NCI-H2107 (cell line): ENCODE measurements at regions not wholly inside any gene's neighbourhood (a gene's known extent, or its start where the extent isn't known, plus 50 kb on each side); places are given as distances from the start of the nearest gene placed in this dataset.

Source experiments
- DNase-seq: peaks from one replicate; lab custom pipeline; 2025; lab: John Stamatoyannopoulos, UW

DNA sequence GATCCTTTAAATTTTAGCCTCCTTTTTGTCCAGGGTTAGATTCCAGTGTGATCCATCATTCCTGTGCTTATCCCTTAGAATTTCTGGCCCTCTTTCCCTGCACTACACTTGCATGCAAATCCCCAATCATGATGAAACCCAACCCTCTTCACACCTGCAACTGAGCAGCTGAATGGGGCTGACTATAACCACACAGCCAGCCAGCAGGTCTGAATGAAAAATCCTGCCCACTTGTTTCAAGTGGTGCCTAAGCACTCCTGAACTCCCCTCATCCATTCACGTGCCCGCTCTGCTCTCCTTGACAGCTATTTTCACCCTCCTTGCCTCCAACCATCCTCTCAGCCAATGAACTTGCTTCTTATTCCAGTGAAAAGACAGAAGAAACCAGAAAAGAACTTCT, 80.5 kb upstream of the AFF3 start:
- DNase-seq, result peak; percentile 88

DNA sequence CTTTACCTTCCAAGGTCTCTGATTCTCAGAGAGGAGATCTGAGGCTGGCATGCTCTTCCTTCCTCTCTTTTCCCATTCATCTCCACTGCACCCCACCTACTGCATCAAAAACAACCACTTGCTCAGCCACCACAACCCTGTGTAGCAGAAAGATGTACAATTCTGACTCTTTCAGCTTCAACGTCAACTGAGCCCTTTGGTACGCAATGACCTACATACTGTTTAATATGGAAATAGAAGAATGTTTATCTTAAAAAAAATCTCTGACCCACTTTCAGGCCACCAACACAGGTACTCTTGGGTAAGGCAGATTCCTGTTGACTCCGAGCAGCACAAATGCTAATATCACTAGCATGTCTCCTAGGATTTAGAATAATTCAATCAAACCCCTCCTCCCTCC, 76.2 kb upstream of the AFF3 start:
- DNase-seq, result no peak

DNA sequence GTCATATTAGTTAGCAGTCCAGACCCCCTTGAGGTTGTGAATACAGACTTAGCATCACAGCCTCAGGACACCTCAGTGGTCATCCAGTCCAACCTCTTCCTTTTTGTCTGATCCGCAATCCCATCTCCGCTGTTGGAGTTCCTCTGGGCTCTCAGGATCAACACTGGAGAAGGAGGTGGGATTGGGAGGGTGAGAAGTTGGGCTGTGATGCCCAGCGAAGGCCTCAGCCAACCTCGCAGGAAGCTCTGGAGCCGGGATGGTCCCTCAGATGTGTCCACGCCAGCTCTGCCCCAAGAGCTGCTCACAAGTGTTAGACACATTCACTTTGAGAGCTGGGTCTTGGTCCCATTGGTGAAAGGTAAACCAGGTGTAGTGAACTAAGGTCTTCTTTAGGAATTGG, 74.9 kb upstream of the AFF3 start:
- no peak for DNase-seq

DNA sequence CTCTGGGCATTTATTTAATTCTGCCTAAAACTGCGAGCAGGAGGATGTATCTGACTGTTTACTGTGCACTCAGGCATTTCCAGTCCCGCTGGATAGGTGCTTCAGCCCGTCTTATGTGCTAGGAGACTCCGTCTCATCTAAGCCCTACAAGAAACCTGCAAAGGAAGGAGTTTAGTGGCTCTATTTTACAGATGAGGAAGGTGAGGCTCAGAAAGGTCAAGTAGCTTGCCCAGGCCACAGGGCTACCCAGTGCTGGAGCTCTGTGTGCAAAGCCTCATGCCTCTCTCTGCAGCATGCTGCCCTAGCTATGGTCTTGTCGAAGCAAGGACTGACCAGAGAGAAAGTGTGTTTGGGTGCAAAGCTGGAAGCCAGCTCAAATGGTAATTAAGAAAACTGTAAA, 73.6 kb upstream of the AFF3 start:
- no peak for DNase-seq

DNA sequence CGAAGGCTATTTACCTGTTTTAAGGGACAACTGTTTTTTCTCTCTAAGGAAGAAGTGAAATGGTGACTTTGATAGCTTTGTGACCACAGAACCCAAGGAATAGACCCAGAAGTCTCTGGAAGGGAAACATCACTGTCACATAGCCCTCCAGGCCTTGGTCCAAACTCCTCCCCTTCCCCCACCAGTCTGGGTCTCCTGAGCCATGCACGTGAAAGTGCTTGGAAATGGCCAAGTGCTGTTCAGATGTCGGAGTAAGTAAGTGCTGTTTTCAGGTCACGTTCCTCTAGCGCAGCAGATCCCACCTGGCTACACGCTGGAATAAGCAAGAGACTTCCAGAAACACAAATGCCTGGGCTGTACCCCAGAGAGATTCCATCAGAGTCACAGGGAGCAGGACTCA, 73.0 kb upstream of the AFF3 start:
- no peak for DNase-seq

DNA sequence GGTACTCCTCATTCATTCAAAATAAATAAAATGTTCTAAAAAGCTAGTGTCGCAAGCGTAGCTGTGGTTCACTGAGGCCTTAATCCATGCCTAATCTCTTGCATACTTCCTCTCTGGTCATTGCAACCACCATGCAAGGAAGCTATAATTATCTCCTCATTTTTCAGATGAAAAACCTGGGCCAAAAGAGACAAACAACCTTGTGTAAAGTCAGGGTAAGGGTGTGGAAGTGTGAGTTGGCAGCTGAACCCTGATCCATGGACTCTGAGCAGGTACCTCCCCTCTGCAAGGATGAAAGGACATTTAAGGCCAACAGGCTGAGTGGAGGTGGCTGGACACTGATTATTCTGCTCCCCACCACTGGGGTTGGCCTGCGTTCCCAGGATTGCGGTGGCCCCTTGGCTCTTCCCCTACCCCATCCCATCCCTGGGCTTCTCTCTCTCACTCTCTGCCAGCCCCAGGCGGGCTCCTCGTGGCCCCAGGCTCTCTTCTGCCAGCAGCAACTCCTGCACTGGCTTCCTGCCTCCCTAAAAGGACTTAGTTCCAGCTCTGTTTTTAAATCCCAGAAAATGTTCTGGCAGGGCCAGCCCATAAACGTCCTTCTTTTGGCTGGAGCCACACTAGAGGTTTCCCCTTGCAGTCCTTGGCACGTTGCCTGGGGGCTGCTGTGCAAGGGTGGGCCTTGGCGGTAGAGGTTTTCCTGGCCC, 72.0 kb upstream of the AFF3 start:
- DNase-seq, result no peak

DNA sequence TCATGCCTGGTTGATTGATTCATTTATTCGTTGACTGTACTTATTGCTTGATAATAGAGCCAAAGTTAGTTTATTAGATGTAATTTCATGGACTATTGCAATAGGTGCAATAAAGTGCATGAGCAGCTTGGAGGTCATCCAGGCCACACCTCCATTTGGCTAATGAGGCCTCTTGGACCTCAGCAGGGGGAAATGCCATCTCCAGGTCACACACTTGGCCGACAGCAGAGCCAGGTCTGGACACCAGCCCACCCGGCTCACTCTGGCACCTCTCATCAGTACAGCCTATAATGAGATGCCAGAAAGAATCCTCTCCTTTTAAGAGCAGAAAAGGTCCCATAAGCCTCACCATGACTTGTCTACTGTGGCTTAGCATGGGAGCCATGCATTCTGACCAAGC, 71.2 kb upstream of the AFF3 start:
- no peak for DNase-seq

DNA sequence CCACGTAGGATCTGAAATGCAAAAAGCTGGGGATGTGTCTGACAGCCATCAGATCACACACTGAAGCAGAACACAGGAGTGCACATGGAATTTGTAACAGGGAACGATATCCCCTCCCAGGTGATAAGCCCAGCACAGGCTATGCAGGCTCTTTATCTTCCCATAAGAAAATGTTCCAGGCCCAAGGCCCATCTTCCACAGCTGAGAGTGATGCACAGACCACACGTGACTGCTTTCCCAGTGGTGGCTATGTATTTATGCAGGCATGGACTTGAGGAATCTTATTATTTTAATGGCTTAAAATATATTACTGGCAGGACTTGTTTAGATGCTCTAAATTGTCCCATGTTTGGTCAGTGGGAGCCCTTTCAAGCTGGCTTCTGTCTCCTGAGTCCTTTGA, 70.5 kb upstream of the AFF3 start:
- no peak for DNase-seq

DNA sequence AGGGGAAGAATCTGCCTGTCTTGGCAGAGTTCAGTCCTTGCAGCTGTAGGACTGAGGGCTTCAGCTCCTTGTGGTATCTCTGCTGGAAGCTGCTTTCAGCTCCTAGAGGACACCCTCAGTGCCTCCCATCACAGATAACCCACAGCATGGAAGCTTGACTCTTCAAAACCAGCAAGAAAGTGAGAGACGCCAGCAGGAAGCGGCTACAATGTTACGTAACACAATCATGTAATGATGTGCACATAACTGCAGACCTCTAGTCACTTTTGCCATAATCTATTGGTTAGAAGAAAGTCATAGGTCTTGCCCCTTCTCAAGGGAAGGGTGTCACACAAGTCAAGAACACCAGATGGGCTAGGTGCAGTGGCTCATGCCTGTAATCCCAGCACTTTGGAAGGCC, 69.1 kb upstream of the AFF3 start:
- DNase-seq, result no peak

DNA sequence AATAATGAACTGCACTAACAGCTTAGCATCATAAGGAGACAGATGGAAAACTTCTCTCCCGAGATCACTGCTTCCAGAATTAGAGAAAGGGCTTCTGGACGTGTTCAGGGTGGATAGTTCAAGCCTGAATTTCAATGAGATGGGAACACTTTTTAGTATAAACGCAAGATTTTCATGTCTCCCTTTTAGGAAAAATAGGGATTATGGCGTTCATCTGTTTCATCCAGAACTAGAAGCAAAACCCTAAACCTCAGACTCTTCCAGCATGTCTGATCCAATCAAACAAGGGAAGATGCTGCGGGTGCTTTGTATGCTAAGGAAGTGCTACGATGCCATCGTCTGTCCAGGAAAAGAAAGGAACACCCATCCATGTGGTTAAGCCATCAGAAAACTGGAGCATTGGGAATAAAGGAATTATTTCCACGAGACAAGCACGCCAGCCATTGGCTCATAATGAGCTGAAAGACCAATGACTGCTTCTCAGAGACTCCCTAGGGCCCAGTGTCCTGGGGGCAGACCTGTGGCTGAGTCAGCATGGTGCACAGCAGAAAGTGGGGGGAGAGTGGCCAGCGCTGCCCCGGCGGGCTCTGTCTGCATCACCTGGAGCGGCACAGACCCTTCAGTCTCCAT, 65.9 kb upstream of the AFF3 start:
- no peak for DNase-seq

DNA sequence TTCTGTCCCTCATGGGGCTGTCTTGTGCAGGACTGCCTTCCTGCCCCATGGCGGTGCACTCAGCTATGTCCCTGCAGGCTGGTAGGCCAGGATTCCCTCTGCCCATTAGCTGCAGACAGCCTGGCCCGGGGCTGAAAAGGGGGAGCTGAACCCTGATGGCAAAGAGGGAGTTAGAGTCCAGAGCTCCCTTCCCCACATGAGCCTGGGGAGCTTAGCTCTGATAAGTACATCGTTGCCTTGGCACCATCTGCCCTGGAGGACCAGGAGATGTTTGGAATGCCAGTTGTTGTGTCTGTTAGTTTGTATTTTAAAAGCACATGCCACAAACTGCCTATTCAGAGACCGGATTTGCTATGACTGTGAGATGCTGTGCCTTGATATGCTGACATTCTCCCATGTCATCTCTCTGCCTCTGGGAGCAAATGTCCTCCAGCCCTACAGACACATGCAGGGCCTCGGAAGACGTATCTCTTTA, 65.1 kb upstream of the AFF3 start:
- DNase-seq, result no peak

DNA sequence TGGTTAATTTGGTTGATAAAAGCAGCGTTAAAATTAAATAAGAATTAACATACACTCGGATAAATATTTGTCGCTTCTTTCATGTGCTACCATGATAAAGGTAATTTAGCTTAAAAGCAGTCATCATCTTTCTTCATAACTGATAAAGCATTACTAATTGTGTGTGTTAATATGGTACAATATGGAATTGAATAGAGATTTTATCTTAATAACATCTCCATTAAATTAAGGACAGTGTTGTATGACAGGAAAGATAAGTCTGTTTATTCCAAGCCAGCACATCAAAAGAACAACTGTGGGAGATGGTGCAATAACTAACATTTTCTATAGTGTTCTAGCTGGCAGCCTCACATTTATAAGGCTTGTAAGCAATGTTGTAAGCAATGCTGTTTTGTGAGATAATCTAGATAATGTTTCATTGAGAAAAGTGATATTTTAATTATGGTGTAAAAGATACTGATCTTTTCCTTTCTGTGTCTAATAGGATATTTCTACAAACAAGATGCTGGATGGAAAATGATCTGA, 64.4 kb upstream of the AFF3 start:
- DNase-seq, result no peak

DNA sequence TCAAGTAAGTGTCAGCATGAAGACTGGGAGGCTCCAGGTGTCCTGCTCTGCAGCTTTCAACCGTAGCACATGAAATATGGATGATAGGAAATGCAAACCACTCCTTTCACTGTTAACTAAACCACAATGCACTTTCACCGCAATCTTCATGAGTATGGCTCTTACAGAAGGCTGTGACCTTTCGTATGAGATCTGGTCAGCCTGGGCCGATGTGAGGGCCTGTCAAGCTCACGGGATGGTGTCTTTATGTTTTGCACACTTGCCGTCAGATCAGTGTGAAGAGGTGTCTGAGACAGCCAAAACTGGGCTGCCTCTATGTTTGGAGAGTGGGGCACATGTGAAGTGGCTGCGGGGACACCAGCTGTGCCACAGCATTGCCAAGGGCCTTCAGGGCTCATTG, 62.8 kb upstream of the AFF3 start:
- peak; percentile 6 for DNase-seq

DNA sequence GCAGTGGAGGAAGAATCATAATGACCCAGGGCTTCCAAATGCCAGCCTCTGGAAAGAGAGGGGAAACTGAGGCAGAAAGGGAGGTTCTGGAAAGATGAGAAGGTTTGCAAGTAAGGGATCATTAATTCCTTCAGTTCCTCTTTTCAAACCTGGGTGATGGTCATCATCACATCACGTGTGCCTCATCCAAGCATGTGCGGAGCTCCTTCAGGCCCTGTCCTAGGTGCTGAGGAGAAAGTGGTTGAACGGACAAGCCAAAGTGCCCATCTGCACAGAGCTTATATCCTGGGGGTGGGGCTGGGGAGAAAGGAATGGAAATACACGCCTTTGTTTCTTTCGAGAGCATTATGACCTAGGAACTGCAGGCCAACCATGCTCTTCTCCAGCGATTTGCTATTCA, 60.2 kb upstream of the AFF3 start:
- no peak for DNase-seq

DNA sequence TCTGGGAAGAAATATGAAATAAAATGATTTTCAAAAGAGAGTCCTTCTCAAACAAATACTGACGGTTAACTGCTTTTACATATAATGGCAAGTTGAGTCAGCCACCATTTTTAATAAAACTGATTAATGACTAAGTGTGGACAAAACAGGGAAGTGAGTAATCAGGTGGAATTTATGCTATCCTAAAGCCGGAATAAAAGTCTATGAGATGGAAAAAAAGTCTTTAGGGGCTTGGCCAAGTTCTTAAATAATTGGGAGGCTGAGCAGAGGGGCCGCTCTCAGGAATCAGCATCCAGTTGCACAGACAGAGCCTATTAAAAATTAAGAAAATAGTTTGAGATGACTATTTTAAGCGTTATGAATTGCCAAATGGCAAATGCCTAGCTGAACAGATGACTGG, 58.6 kb upstream of the AFF3 start:
- DNase-seq, result no peak

DNA sequence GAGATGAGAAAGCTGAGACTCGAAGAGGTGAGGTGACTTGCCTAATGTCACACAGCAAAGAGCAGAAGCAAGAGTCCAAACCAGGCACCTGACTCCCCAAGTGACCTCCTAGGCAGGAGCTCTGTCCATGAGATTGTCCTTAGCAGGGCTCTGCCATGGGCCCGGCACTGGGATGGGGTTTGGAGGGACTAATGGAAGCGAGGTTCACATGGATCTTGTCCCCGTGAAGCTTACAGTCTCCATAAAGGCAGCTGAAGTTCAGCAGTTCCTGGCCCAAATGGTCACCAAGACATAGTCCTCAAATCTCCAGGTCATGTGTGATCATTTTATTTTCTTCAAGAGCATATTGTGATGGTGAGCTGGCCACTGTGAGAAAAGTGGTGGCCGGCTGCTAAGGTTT, 57.0 kb upstream of the AFF3 start:
- no peak for DNase-seq

DNA sequence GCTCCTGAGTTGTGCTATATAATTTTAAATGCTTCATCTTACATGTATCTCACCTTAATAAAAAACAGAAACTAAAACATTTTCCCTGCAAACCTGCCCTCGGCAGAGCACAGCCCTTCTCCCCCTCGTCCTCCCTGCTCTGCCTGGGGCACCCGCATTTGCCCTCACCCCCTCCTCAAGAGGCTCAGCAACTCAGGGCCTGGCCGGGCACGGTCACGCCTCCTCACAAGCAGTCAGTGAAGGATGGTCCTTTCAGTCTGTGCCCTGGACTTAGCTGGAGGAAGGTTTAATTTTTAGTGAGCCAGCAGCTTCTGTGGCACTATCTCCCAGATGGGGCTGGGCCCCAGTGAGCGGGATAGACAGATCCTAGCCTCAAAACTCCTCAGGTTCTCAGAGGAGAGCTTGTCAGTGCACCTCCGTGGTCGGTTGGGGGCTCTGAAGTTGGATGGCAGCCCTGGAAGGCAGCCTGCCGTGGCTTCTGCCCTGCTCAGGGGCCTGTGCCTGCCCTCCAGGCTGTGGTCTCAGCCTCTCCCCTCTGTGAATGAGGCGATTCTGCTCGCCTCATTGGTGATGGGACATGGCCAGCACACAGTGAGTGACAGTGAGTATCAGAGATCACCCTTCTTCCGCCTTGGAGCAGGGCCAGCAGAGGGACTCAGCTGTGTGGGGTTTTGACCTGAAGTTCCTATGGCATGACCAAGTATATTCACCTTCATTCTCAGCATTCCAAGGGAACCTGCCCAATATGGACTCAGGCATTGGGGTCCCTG, 56.3 kb upstream of the AFF3 start:
- no peak for DNase-seq

DNA sequence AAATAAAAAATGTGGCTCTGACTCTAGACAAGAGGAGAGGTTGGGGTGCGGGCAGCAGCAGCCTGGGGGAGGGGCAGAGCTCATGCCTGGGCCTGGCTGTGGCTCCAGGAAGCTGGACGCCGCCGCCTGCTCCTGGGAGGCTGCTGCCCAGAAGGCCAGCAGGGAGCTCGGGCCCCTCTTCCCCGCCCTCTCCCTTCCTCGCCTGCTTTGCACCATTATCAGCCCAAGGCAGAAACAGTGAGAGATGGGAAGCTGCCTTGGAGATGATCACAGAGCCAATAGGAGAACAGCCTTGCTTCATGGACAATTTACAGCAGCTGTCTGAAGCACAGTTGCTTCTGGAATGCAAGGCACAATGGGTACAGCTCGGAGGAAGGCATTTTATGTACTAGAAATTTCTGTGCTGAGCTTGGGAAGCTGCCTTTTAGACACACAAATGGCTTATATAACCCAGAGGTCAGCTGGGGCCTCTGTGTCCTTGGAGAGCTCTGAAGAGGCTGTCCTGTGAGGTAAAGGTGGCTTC, 55.3 kb upstream of the AFF3 start:
- DNase-seq, result no peak

DNA sequence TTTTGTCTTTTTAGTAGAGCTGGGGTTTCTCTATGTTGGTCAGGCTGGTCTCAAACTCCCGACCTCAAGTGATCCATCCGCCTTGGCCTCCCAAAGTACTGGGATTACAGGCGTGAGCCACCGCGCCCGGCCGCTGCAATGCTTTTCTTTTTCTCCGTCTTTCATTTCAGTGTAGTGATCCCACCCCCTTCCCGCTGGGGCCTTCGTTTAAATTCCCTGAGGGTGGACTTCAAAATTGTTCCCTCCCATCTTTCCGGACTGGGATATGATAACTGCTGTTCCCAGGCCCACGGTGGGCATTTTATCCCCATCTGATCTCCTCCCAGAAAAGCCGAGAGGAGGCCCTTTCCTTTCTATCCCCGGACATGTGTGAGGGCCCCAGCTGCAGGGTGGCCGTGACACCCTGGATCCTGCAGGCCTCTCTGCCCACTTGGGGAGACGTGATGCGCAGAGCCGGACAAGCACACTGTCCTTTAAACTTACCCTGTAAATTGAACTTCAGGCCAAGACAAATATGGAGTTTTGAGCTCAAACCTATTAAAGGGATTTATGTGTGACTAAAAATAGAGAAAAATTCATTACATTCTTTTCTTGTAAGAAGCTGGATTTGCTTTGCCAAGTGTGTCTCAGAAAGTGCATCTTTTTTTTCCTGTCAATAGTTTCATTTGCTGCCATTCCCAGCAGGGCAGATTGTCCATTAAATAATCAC, 54.5 kb upstream of the AFF3 start:
- DNase-seq, result no peak

DNA sequence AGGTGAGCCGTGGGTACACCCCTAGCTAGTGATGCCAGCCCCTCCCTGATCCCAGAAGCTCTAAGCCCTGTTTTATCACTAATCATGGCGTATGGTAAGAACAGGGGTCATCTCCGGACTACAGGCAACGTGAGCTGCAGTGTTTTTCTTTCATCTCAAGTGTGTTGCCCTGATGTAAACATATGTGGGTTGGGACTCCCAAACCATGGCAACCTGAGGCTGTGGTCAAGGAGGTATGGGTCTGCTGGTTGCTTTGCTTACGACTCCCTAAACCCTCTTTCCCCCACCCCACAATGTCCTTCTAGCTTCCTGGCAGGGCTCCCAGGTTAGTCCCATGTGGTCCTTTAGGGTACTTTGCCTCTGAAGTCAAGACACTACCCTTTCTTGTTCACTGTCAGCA, 53.6 kb upstream of the AFF3 start:
- no peak for DNase-seq

DNA sequence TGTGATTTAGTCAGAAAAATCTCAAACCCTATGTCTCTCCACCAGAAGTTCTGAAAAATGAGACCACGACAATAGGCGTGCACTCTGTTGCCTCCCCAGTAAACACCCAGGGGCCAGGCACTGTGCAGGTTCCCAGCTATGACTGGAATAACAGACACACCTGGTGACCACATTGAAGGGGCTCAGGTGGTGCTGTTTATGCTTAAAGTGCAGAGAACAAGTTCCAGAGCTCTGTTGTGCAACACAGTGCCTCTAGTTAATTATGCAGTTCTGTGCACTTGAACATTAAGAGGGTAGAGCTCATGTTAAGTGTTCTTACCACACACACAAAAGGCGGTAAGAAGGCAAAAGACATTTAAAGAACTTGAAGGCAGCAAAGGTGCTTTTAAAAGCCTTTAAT, 52.6 kb upstream of the AFF3 start:
- DNase-seq, result peak; percentile 12

DNA sequence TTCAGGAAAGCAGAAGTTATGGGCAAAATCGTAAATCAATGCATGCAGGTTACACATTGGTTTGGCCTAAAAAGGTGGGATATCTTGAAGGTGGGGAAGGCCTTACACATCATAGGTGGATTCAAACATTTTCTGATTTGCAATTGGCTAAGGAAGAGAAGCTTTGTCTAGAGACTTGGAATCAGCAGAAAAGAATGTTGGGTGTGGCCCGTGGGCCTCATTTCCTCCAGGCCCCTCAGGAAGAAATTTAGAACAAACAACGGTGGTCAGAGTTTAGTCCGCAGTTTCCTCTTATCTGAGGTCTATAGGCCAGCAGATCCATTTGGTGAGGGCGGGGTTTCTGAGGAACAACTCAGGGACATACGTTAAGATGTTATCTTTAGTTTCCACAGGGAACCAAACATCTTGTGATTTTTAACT, 50.9 kb upstream of the AFF3 start:
- DNase-seq, result no peak
